ENCODE measurements at regions not wholly inside any gene's neighbourhood (a gene's known extent, or its start where the extent isn't known, plus 50 kb on each side); places are given as distances from the start of the nearest gene placed in this dataset.
"Not testable (repeated sequence)": the region's sequence is repeated elsewhere in the genome, so short reads cannot be mapped to it uniquely, and the experiment has no call there.

- DNase-seq: no peak
Observed at GRCh38 chr9:31232485-31232884, 1152.0 kb upstream of the ACO1 start.

- DNase-seq: no peak
Observed at GRCh38 chr9:31236344-31236743, 1148.1 kb upstream of the ACO1 start.

GRCh38 chr9:31243386-31243785, 1141.1 kb upstream of the ACO1 start:
- no peak for DNase-seq

GRCh38 chr9:31248156-31248555, 1136.3 kb upstream of the ACO1 start:
- DNase-seq: no peak

- no peak for DNase-seq
Observed at GRCh38 chr9:31251386-31251785, 1133.1 kb upstream of the ACO1 start.

- no peak for DNase-seq
Observed at GRCh38 chr9:31253800-31254762, 1130.4 kb upstream of the ACO1 start.

- no peak for DNase-seq
Observed at GRCh38 chr9:31255211-31255610, 1129.2 kb upstream of the ACO1 start.

- peak in 1 of 2 experiments; percentile 17 for DNase-seq
Observed at GRCh38 chr9:31259824-31260223, 1124.6 kb upstream of the ACO1 start.

- no peak for DNase-seq
Observed at GRCh38 chr9:31272456-31273295, 1111.8 kb upstream of the ACO1 start.

- DNase-seq: no peak
Observed at GRCh38 chr9:31275419-31275818, 1109.0 kb upstream of the ACO1 start.

GRCh38 chr9:31290731-31291130, 1093.7 kb upstream of the ACO1 start:
- no peak for DNase-seq

- no peak for DNase-seq
Observed at GRCh38 chr9:31302620-31303418, 1081.6 kb upstream of the ACO1 start.

GRCh38 chr9:31304576-31304975, 1079.9 kb upstream of the ACO1 start:
- peak in 1 of 2 experiments; percentile 47 for DNase-seq

GRCh38 chr9:31314241-31314640, 1070.2 kb upstream of the ACO1 start:
- no peak for DNase-seq

GRCh38 chr9:31320494-31320893, 1063.9 kb upstream of the ACO1 start:
- DNase-seq: no peak

GRCh38 chr9:31321256-31321655, 1063.2 kb upstream of the ACO1 start:
- DNase-seq: no peak

- DNase-seq: no peak
Observed at GRCh38 chr9:31321686-31322085, 1062.8 kb upstream of the ACO1 start.

- DNase-seq: no peak
Observed at GRCh38 chr9:31323726-31324444, 1060.6 kb upstream of the ACO1 start.

- no peak for DNase-seq
Observed at GRCh38 chr9:31325778-31326177, 1058.7 kb upstream of the ACO1 start.

- DNase-seq: not testable (repeated sequence)
Observed at GRCh38 chr9:31326883-31327282, 1057.6 kb upstream of the ACO1 start.

- DNase-seq: no peak
Observed at GRCh38 chr9:31334837-31335528, 1049.5 kb upstream of the ACO1 start.
